ENCODE measurements at regions not wholly inside any gene's neighbourhood (a gene's known extent, or its start where the extent isn't known, plus 50 kb on each side); places are given as distances from the start of the nearest gene placed in this dataset.

DNA sequence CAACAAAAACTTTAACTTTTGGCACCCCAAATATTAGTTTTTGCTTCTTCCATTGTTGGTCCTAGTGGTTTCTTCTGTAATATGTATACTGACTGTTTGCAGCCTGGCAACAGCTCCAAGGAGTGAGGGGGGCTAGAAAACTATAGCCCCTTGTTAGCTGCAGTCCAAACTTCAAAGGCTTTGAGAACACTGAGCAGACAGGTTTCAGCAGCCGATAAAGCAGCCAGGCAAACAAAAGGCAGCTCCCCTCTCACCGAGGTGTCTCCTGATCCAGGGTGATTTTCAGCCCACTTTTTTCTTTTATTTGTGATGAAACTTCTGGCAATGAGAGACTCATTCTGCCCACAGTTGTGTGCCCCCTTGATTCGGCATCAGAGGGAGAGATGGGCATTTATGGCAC is 80.7 kb downstream of the OLIG3 start:
- Histone ChIP-seq H3K4me3 (no peak overlapping the region), H3K9me3 (no peaks in the 10 kb centered on the region), H3K27ac (no peak overlapping the region), H3K4me2 (no peak overlapping the region), H3K4me1 (no peaks in the 10 kb centered on the region)
- ATAC-seq (no peak), DNase-seq (ENCODE audit: low read depth in 1 of 2, low spot score in 1 of 2) (no peak), FAIRE-seq (no peak)
- POLR2A ChIA-PET, result no interaction called here
- TF ChIP-seq EP300 (IDR thresholded peaks at IDR 0.05) (no peak), JUN (IDR thresholded peaks at IDR 0.05) (no peak), RAD21 (conservative IDR thresholded peaks at IDR 0.05 in 1 of 2, IDR thresholded peaks at IDR 0.05 in 1 of 2) (no peak), POLR2A (IDR thresholded peaks at IDR 0.05; ENCODE audit: low read length) (no peak)
- CTCF ChIA-PET, result no interaction called here
- WGBS (ENCODE audit: missing lambda C conversion rate), result 29% methylated on average over 3 of the region's 3 CpGs

DNA sequence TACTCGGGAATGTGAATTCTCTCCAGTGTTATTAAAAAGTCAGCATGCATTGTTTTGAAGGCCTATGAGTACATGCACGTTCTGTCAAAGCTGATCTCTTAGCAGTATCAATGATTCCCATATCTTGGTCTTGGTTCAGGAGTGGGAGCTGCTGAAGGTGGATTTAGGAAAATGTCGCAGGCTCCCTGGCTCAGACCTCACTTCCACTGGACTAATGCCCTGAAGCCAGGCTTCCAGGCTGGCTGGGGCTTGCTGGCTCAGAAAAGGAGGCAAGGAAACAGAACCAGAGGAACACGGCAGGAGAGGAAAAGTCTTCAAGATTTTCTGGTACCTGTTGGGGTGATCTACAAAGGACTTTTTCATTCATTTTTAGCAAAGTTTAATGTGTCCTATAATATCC is 81.6 kb downstream of the OLIG3 start:
- CTCF ChIA-PET, result no interaction called here
- H3K4me1 ChIP-seq, result no peaks in the 10 kb centered on the region
- H3K4me3 ChIP-seq, result no peak overlapping the region
- WGBS (ENCODE audit: missing lambda C conversion rate), result 54% methylated on average over 4 of the region's 4 CpGs
- H3K27ac ChIP-seq, result no peak overlapping the region
- ATAC-seq (no peak), DNase-seq (ENCODE audit: low read depth in 1 of 2, low spot score in 1 of 2) (no peak), FAIRE-seq (no peak)
- TF ChIP-seq RNF2 (IDR thresholded peaks at IDR 0.05; ENCODE audit: borderline replicate concordance, low read depth) (no peak), EHF (CRISPR knock-in tag; IDR thresholded peaks at IDR 0.05) (no peak), ESRRA (IDR thresholded peaks at IDR 0.05; ENCODE audit: borderline replicate concordance, low read length) (no peak), CEBPB (IDR thresholded peaks at IDR 0.05) (no peak), NR3C1 (IDR thresholded peaks at IDR 0.05) (no peak), POLR2A (IDR thresholded peaks at IDR 0.05; ENCODE audit: low read length) (no peak), SMC3 (IDR thresholded peaks at IDR 0.05) (no peak), NFE2L2 (conservative IDR thresholded peaks at IDR 0.05; ENCODE audit: low read length) (no peak), HDAC2 (IDR thresholded peaks at IDR 0.05) (no peak), FOXS1 (CRISPR knock-in tag; IDR thresholded peaks at IDR 0.05) (no peak)
- TF ChIP-seq, protein P1, sequence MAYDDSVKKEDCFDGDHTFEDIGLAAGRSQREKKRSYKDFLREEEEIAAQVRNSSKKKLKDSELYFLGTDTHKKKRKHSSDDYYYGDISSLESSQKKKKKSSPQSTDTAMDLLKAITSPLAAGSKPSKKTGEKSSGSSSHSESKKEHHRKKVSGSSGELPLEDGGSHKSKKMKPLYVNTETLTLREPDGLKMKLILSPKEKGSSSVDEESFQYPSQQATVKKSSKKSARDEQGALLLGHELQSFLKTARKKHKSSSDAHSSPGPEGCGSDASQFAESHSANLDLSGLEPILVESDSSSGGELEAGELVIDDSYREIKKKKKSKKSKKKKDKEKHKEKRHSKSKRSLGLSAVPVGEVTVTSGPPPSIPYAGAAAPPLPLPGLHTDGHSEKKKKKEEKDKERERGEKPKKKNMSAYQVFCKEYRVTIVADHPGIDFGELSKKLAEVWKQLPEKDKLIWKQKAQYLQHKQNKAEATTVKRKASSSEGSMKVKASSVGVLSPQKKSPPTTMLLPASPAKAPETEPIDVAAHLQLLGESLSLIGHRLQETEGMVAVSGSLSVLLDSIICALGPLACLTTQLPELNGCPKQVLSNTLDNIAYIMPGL (CRISPR knock-in tag; IDR thresholded peaks at IDR 0.05; ENCODE audit: borderline replicate concordance), result no peak
- TF ChIP-seq, protein P2, sequence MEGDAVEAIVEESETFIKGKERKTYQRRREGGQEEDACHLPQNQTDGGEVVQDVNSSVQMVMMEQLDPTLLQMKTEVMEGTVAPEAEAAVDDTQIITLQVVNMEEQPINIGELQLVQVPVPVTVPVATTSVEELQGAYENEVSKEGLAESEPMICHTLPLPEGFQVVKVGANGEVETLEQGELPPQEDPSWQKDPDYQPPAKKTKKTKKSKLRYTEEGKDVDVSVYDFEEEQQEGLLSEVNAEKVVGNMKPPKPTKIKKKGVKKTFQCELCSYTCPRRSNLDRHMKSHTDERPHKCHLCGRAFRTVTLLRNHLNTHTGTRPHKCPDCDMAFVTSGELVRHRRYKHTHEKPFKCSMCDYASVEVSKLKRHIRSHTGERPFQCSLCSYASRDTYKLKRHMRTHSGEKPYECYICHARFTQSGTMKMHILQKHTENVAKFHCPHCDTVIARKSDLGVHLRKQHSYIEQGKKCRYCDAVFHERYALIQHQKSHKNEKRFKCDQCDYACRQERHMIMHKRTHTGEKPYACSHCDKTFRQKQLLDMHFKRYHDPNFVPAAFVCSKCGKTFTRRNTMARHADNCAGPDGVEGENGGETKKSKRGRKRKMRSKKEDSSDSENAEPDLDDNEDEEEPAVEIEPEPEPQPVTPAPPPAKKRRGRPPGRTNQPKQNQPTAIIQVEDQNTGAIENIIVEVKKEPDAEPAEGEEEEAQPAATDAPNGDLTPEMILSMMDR (IDR thresholded peaks at IDR 0.05), result no peak
- TF ChIP-seq, protein P3, sequence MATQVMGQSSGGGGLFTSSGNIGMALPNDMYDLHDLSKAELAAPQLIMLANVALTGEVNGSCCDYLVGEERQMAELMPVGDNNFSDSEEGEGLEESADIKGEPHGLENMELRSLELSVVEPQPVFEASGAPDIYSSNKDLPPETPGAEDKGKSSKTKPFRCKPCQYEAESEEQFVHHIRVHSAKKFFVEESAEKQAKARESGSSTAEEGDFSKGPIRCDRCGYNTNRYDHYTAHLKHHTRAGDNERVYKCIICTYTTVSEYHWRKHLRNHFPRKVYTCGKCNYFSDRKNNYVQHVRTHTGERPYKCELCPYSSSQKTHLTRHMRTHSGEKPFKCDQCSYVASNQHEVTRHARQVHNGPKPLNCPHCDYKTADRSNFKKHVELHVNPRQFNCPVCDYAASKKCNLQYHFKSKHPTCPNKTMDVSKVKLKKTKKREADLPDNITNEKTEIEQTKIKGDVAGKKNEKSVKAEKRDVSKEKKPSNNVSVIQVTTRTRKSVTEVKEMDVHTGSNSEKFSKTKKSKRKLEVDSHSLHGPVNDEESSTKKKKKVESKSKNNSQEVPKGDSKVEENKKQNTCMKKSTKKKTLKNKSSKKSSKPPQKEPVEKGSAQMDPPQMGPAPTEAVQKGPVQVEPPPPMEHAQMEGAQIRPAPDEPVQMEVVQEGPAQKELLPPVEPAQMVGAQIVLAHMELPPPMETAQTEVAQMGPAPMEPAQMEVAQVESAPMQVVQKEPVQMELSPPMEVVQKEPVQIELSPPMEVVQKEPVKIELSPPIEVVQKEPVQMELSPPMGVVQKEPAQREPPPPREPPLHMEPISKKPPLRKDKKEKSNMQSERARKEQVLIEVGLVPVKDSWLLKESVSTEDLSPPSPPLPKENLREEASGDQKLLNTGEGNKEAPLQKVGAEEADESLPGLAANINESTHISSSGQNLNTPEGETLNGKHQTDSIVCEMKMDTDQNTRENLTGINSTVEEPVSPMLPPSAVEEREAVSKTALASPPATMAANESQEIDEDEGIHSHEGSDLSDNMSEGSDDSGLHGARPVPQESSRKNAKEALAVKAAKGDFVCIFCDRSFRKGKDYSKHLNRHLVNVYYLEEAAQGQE (IDR thresholded peaks at IDR 0.05), result no peak
- TF ChIP-seq, protein P4, sequence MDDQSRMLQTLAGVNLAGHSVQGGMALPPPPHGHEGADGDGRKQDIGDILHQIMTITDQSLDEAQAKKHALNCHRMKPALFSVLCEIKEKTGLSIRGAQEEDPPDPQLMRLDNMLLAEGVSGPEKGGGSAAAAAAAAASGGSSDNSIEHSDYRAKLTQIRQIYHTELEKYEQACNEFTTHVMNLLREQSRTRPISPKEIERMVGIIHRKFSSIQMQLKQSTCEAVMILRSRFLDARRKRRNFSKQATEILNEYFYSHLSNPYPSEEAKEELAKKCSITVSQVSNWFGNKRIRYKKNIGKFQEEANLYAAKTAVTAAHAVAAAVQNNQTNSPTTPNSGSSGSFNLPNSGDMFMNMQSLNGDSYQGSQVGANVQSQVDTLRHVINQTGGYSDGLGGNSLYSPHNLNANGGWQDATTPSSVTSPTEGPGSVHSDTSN (IDR thresholded peaks at IDR 0.05), result no peak
- TF ChIP-seq, protein P5, sequence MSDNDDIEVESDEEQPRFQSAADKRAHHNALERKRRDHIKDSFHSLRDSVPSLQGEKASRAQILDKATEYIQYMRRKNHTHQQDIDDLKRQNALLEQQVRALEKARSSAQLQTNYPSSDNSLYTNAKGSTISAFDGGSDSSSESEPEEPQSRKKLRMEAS (IDR thresholded peaks at IDR 0.05), result no peak
- H3K9me3 ChIP-seq, result no peaks in the 10 kb centered on the region
- POLR2A ChIA-PET, result no interaction called here
- H3K4me2 ChIP-seq, result no peak overlapping the region
